HAP-1 (cell line): ENCODE measurements at regions not wholly inside any gene's neighbourhood (a gene's known extent, or its start where the extent isn't known, plus 50 kb on each side); places are given as distances from the start of the nearest gene placed in this dataset.

Source experiments
- DNase-seq, 2 experiments: peaks; one replicate each; pipeline ENCODE4 v3.0.0-alpha.2; 2016 to 2020; ENCODE audit warnings: low spot score in 2 of 2
- H3K27me3 ChIP-seq: fragments of 250-450 bp; sonication (Bioruptor Pico); 2 replicates; pipeline ENCODE4 v1.5.1; 2020; ENCODE audit warnings: low read depth, mild to moderate bottlenecking, moderate library complexity
- H3K36me3 ChIP-seq: fragments of 250-450 bp; sonication (Bioruptor Pico); replicated peaks from 2 replicates; pipeline ENCODE4 v1.5.1; 2020; ENCODE audit warnings: mild to moderate bottlenecking
- H3K4me1 ChIP-seq: fragments of 250-450 bp; sonication (Bioruptor Pico); 2 replicates; pipeline ENCODE4 v1.5.1; 2020; ENCODE audit warnings: mild to moderate bottlenecking
- H3K4me3 ChIP-seq: fragments of 250-450 bp; sonication (Bioruptor Pico); 2 replicates; pipeline ENCODE4 v1.5.1; 2020; ENCODE audit warnings: mild to moderate bottlenecking, moderate library complexity
- H3K9me3 ChIP-seq: fragments of 250-450 bp; sonication (Bioruptor Pico); 2 replicates; pipeline ENCODE4 v1.5.1; 2020; ENCODE audit warnings: mild to moderate bottlenecking, moderate library complexity
- in situ Hi-C: fragments of 300-500 bp; cut with MboI; formaldehyde crosslinking; loops from 3 replicates; pipeline ENCODE4 v1.14.3; 2020; ENCODE audit warnings: low sequenced_read_pairs, inconsistent platforms, mixed read lengths

- H3K27me3 ChIP-seq, result no peaks in the 10 kb centered on the region
- H3K4me3 ChIP-seq, result no peak overlapping the region
- H3K36me3 ChIP-seq, result no peaks in the 10 kb centered on the region
- no peaks in the 10 kb centered on the region for H3K4me1 ChIP-seq
- no peaks in the 10 kb centered on the region for H3K9me3 ChIP-seq
- DNase-seq, result no peak
- in situ Hi-C loops, result no loop called here
Measured at GRCh38 chr20:40218971-40219370, 470.1 kb downstream of the MAFB start.

DNA sequence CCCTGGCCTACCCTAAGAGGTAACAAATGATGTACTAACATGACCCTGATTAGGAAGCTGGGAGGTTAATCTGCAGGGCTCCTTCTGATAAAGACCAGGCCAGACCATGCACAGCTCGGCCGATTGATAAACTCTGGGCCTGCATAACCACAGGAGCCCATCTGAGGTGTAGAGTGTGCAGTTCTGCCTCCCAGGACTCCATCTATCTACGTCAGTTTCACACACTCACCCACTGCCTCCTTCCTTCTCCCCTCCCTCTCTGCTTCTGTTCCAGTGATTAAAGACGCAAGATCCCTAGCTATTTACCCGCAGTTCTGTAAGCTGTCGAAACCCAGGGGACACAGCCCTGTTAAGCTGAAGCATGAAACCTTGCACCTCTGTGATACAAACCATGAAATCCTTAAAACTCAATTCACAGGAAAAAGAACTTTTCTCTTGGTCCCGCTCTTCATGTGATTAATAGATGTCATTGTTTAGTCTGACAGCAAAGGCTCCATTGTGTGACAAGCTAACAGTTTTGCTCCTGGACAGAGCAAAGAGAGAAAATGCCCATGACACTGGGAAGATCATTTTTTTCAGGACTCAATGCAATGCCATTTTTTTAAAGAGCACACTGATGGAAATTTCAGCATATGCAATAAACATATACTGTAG is 470.6 kb downstream of the MAFB start:
- no peak overlapping the region for H3K4me3 ChIP-seq
- no peaks in the 10 kb centered on the region for H3K36me3 ChIP-seq
- no peak for DNase-seq
- no peaks in the 10 kb centered on the region for H3K27me3 ChIP-seq
- in situ Hi-C loops, result no loop called here
- H3K9me3 ChIP-seq, result no peaks in the 10 kb centered on the region
- H3K4me1 ChIP-seq, result no peaks in the 10 kb centered on the region

GRCh38 chr20:40207655-40208054 is 481.4 kb downstream of the MAFB start:
- H3K36me3 ChIP-seq, result no peaks in the 10 kb centered on the region
- H3K4me3 ChIP-seq, result no peak overlapping the region
- H3K9me3 ChIP-seq, result no peaks in the 10 kb centered on the region
- H3K27me3 ChIP-seq, result no peaks in the 10 kb centered on the region
- no peak for DNase-seq
- H3K4me1 ChIP-seq, result no peaks in the 10 kb centered on the region
- in situ Hi-C loops, result no loop called here

GRCh38 chr20:40205971-40206370 is 483.1 kb downstream of the MAFB start:
- DNase-seq, result no peak
- H3K4me3 ChIP-seq, result no peak overlapping the region
- no peaks in the 10 kb centered on the region for H3K9me3 ChIP-seq
- in situ Hi-C loops, result no loop called here
- H3K4me1 ChIP-seq, result no peaks in the 10 kb centered on the region
- no peaks in the 10 kb centered on the region for H3K36me3 ChIP-seq
- H3K27me3 ChIP-seq, result no peaks in the 10 kb centered on the region

GRCh38 chr20:40203032-40203431 is 486.0 kb downstream of the MAFB start:
- no peak for DNase-seq
- H3K4me1 ChIP-seq, result no peaks in the 10 kb centered on the region
- in situ Hi-C loops, result no loop called here
- no peaks in the 10 kb centered on the region for H3K36me3 ChIP-seq
- no peaks in the 10 kb centered on the region for H3K9me3 ChIP-seq
- H3K4me3 ChIP-seq, result no peak overlapping the region
- H3K27me3 ChIP-seq, result no peaks in the 10 kb centered on the region

DNA sequence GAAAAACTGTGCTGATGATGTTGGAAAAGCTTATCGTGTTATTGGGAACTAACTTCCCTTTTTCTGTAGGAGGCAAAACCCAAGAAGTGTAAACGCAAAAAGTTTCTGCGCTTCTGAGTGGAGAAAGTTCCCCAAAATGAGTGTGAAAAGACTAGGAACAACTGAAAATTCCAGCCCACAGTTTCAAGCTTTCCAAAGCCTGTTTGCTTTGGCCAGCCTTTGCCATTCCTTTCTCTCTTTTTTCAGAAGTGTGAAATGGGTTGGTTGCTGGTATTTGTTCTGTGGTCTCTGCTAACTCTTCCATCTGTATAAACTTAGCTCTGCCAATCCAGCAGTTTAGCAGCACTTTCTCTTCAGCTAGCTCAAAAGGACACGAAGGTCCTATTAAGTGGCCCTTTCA is 491.3 kb downstream of the MAFB start:
- DNase-seq, result no peak
- Histone ChIP-seq H3K4me1 (no peaks in the 10 kb centered on the region), H3K36me3 (no peaks in the 10 kb centered on the region), H3K27me3 (no peaks in the 10 kb centered on the region), H3K4me3 (no peak overlapping the region), H3K9me3 (no peaks in the 10 kb centered on the region)
- in situ Hi-C loops, result no loop called here

DNA sequence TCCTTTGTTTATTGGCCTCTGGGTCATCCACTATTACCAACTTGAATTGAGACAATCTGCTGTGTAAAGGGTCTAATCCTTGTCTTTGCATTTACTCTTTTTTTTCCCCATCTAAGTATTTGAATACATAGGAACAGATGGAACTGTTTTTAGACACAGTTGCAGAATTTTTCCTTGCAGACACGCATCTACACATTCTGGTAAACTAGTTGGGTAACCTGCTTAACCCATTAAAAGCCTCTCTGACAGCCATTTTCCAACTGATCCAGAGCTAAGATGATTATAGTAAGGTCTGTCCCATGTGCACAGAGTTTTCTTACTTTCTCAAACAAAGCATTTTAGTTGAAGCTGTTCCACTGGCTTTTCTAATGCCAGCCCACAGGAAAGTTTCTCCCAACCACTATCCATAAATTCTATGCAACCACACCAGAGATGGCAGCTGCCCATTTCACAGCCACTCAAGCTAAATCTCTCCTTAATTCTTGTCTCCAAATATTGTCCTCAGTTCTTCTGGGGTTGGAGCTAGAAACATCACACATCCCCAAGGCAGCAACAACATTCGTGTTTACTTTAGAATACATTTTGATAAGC is 492.1 kb downstream of the MAFB start:
- in situ Hi-C loops, result no loop called here
- Histone ChIP-seq H3K4me3 (no peak overlapping the region), H3K27me3 (no peaks in the 10 kb centered on the region), H3K4me1 (no peaks in the 10 kb centered on the region), H3K36me3 (no peaks in the 10 kb centered on the region), H3K9me3 (no peaks in the 10 kb centered on the region)
- DNase-seq, result no peak

GRCh38 chr20:40195742-40196141 is 493.3 kb downstream of the MAFB start:
- Histone ChIP-seq H3K4me1 (no peaks in the 10 kb centered on the region), H3K4me3 (no peak overlapping the region), H3K36me3 (no peaks in the 10 kb centered on the region), H3K9me3 (no peaks in the 10 kb centered on the region), H3K27me3 (no peaks in the 10 kb centered on the region)
- no peak for DNase-seq
- in situ Hi-C loops, result no loop called here

GRCh38 chr20:40192529-40192928 is 496.5 kb downstream of the MAFB start:
- in situ Hi-C loops, result no loop called here
- no peak for DNase-seq
- H3K4me1 ChIP-seq, result no peaks in the 10 kb centered on the region

DNA sequence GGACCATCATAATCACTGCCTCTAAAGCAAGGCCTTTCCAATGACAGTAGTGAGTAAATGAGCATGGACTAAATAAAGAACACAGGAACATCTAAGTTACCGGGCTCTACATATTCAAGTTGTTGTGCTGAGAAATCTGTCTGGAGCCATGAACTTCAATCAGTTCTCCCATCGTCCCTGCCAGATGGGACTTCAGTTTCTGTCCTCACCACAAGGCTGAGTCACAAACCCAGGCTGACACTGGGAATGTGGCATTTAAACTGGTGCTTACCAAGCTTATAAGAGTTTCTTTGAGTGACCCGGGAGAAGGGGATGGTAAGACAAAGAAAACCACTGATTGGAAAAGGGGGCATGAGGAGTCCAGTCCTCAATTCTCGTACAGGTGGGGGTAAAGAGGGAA is 497.0 kb downstream of the MAFB start:
- in situ Hi-C loops, result no loop called here
- no peak for DNase-seq
- Histone ChIP-seq H3K36me3 (no peaks in the 10 kb centered on the region), H3K27me3 (no peaks in the 10 kb centered on the region), H3K9me3 (no peaks in the 10 kb centered on the region), H3K4me3 (no peak overlapping the region), H3K4me1 (no peaks in the 10 kb centered on the region)

More at GRCh38 chr20:40192529-40192928, 496.5 kb downstream of the MAFB start:
- Histone ChIP-seq H3K4me3 (no peak overlapping the region), H3K36me3 (no peaks in the 10 kb centered on the region), H3K27me3 (no peaks in the 10 kb centered on the region), H3K9me3 (no peaks in the 10 kb centered on the region)

- Histone ChIP-seq H3K9me3 (no peaks in the 10 kb centered on the region), H3K4me1 (no peaks in the 10 kb centered on the region), H3K27me3 (no peaks in the 10 kb centered on the region), H3K36me3 (no peaks in the 10 kb centered on the region), H3K4me3 (no peak overlapping the region)
- no peak for DNase-seq
- in situ Hi-C loops, result no loop called here
Measured at GRCh38 chr20:40191573-40191972, 497.5 kb downstream of the MAFB start.

GRCh38 chr20:40189621-40190020 is 499.4 kb downstream of the MAFB start:
- H3K27me3 ChIP-seq, result no peaks in the 10 kb centered on the region
- no peak for DNase-seq
- H3K4me3 ChIP-seq, result no peak overlapping the region
- H3K4me1 ChIP-seq, result no peaks in the 10 kb centered on the region
- no peaks in the 10 kb centered on the region for H3K36me3 ChIP-seq
- in situ Hi-C loops, result no loop called here
- no peaks in the 10 kb centered on the region for H3K9me3 ChIP-seq

- no peak for DNase-seq
- in situ Hi-C loops, result no loop called here
- Histone ChIP-seq H3K4me3 (no peak overlapping the region), H3K4me1 (no peaks in the 10 kb centered on the region), H3K36me3 (no peaks in the 10 kb centered on the region), H3K27me3 (no peaks in the 10 kb centered on the region), H3K9me3 (no peaks in the 10 kb centered on the region)
Measured at GRCh38 chr20:40188319-40188718, 500.7 kb downstream of the MAFB start.

DNA sequence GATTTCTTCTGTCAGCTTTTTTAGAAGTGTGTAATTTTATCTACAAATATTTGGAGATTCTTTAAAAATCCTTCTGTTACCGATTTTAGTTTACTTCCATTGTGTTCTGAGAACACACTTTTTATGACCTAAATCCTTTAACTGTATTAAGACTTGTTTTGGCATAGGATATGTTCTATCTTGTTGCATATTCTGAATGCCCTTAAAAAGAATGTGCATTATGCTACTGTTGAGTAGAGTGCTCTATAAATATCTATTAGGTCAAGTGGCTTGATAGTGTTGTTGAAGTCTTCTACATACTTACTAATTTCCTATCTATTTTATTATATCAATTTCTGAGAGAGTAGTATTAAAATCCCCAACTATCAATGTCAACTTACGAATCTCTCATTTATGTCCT is 502.2 kb downstream of the MAFB start:
- no peak for DNase-seq
- H3K9me3 ChIP-seq, result no peaks in the 10 kb centered on the region
- H3K36me3 ChIP-seq, result no peaks in the 10 kb centered on the region
- no peak overlapping the region for H3K4me3 ChIP-seq
- H3K27me3 ChIP-seq, result no peaks in the 10 kb centered on the region
- in situ Hi-C loops, result no loop called here
- H3K4me1 ChIP-seq, result no peaks in the 10 kb centered on the region

GRCh38 chr20:40181676-40182075 is 507.4 kb downstream of the MAFB start:
- H3K4me3 ChIP-seq, result no peak overlapping the region
- H3K36me3 ChIP-seq, result no peaks in the 10 kb centered on the region
- no peaks in the 10 kb centered on the region for H3K9me3 ChIP-seq
- in situ Hi-C loops, result no loop called here
- no peaks in the 10 kb centered on the region for H3K27me3 ChIP-seq
- no peaks in the 10 kb centered on the region for H3K4me1 ChIP-seq
- no peak for DNase-seq
